ENCODE measurements at regions not wholly inside any gene's neighbourhood (a gene's known extent, or its start where the extent isn't known, plus 50 kb on each side); places are given as distances from the start of the nearest gene placed in this dataset.

GRCh38 chr14:98819132-98819866 is 452.7 kb downstream of the BCL11B start:
- DNase-seq, result no peak

- DNase-seq, result no peak
Observed at GRCh38 chr14:98819867-98820206, 452.2 kb downstream of the BCL11B start.

GRCh38 chr14:98822917-98823316 is 449.1 kb downstream of the BCL11B start:
- DNase-seq, result no peak

GRCh38 chr14:98826618-98827017 is 445.4 kb downstream of the BCL11B start:
- DNase-seq, result no peak

GRCh38 chr14:98834119-98834518 is 437.9 kb downstream of the BCL11B start:
- DNase-seq, result no peak

GRCh38 chr14:98835051-98835824 is 436.8 kb downstream of the BCL11B start:
- DNase-seq, result no peak

GRCh38 chr14:98835825-98836100 is 436.2 kb downstream of the BCL11B start:
- no peak for DNase-seq

GRCh38 chr14:98840091-98840490 is 431.9 kb downstream of the BCL11B start:
- no peak for DNase-seq

- no peak for DNase-seq
Observed at GRCh38 chr14:98840511-98840910, 431.5 kb downstream of the BCL11B start.

GRCh38 chr14:98844456-98844855 is 427.5 kb downstream of the BCL11B start:
- DNase-seq, result no peak

- DNase-seq, result no peak
Observed at GRCh38 chr14:98847521-98848468, 424.2 kb downstream of the BCL11B start.

GRCh38 chr14:98853063-98853729 is 418.8 kb downstream of the BCL11B start:
- DNase-seq, result no peak

- no peak for DNase-seq
Observed at GRCh38 chr14:98855926-98856715, 415.9 kb downstream of the BCL11B start.

GRCh38 chr14:98858158-98858557 is 413.8 kb downstream of the BCL11B start:
- DNase-seq, result no peak

- DNase-seq, result no peak
Observed at GRCh38 chr14:98858561-98858960, 413.4 kb downstream of the BCL11B start.

- DNase-seq, result no peak
Observed at GRCh38 chr14:98859301-98859700, 412.7 kb downstream of the BCL11B start.

GRCh38 chr14:98864211-98864610 is 407.8 kb downstream of the BCL11B start:
- no peak for DNase-seq

GRCh38 chr14:98867146-98867545 is 404.9 kb downstream of the BCL11B start:
- no peak for DNase-seq

- no peak for DNase-seq
Observed at GRCh38 chr14:98867726-98868125, 404.3 kb downstream of the BCL11B start.

GRCh38 chr14:98868866-98869265 is 403.1 kb downstream of the BCL11B start:
- no peak for DNase-seq

- DNase-seq, result no peak
Observed at GRCh38 chr14:98871796-98872195, 400.2 kb downstream of the BCL11B start.

GRCh38 chr14:98877065-98877464 is 394.9 kb downstream of the BCL11B start:
- no peak for DNase-seq
